ENCODE measurements at regions not wholly inside any gene's neighbourhood (a gene's known extent, or its start where the extent isn't known, plus 50 kb on each side); places are given as distances from the start of the nearest gene placed in this dataset.
"Not testable (repeated sequence)": the region's sequence is repeated elsewhere in the genome, so short reads cannot be mapped to it uniquely, and the experiment has no call there.

DNA sequence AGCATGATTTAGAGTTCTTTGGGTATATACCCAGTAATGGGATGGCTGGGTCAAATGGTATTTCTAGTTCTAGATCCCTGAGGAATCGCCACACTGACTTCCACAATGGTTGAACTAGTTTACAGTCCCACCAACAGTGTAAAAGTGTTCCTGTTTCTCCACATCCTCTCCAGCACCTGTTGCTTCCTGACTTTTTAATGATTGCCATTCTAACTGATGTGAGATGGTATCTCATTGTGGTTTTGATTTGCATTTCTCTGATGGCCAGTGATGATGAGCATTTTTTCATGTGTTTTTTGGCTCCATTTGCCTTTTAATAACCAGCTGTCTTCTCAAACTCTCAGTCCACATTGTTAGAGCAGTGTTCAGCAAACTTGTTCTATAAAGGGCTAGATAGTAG, 155.9 kb downstream of the MFSD1 start:
- TF ChIP-seq, protein P1, sequence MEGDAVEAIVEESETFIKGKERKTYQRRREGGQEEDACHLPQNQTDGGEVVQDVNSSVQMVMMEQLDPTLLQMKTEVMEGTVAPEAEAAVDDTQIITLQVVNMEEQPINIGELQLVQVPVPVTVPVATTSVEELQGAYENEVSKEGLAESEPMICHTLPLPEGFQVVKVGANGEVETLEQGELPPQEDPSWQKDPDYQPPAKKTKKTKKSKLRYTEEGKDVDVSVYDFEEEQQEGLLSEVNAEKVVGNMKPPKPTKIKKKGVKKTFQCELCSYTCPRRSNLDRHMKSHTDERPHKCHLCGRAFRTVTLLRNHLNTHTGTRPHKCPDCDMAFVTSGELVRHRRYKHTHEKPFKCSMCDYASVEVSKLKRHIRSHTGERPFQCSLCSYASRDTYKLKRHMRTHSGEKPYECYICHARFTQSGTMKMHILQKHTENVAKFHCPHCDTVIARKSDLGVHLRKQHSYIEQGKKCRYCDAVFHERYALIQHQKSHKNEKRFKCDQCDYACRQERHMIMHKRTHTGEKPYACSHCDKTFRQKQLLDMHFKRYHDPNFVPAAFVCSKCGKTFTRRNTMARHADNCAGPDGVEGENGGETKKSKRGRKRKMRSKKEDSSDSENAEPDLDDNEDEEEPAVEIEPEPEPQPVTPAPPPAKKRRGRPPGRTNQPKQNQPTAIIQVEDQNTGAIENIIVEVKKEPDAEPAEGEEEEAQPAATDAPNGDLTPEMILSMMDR (IDR thresholded peaks at IDR 0.05): not testable (repeated sequence)
- TF ChIP-seq POLR2AphosphoS5, POLR2A (IDR thresholded peaks at IDR 0.05): not testable (repeated sequence)
